Middle frontal gyrus (tissue), 1 donor: ENCODE measurements at regions not wholly inside any gene's neighbourhood (a gene's known extent, or its start where the extent isn't known, plus 50 kb on each side); places are given as distances from the start of the nearest gene placed in this dataset.
"Not testable (repeated sequence)": the region's sequence is repeated elsewhere in the genome, so short reads cannot be mapped to it uniquely, and the experiment has no call there.

Source experiments
- DNase-seq: peaks from one replicate; pipeline ENCODE4 v3.0.0-alpha.2; 2015; ENCODE audit warnings: low spot score; ENCODE audit errors: extremely low spot score

DNA sequence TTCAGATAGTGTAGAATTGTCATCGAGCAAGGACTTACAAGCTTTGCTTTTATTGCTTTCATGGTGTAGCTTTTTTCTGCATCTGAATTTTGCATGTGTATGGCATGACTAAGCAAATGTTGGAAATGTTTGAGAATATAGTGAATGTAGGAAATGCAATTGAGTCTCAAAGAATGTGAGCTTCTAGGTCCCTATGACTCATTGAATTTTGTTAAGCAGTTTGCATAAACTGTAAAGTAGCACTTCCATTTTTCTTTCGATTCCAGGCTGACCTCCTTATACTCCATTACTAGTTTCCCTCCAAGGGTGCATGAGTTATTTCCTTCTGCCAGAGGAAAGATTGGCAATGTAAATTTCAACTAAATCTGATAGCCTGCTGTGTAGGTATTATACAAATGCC, 619.2 kb downstream of the DIPK2A start:
- no peak for DNase-seq

DNA sequence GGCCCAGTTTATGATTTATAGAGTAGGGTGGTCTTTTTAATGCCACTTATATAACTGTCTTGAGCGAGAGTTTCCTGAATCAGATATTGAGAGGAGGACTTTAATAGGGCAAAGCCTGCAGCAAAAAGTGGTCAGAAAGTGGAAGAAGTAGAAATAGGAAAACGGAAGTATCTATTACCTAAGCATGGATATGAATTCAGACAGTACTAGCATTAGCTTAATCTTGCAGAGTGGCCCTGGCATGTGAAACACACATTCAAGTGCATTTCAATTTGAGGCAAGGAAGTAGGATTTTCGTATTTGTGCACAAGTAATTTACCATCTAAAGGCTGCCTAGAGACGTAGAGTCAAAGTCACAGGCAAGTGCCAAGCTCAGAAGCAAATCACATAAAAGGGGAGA, 622.3 kb downstream of the DIPK2A start:
- DNase-seq: no peak

DNA sequence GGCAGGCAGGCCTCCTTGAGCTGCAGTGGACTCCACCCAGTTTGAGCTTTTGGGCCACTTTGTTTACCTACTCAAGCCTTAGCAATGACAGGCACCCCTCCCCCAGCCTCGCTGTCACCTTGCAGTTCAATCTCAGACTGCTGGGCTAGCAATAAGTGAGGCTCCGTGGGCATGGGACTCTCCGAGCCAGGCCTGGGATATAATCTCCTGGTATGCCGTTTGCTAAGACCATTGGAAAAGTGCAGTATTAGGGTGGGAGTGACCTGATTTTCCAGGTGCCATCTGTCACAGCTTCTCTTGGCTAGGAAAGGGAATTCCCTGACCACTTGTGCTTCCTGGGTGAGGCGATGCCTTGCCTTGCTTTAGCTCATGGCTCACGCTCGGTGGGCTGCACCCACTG, 648.6 kb downstream of the DIPK2A start:
- DNase-seq: not testable (repeated sequence)

DNA sequence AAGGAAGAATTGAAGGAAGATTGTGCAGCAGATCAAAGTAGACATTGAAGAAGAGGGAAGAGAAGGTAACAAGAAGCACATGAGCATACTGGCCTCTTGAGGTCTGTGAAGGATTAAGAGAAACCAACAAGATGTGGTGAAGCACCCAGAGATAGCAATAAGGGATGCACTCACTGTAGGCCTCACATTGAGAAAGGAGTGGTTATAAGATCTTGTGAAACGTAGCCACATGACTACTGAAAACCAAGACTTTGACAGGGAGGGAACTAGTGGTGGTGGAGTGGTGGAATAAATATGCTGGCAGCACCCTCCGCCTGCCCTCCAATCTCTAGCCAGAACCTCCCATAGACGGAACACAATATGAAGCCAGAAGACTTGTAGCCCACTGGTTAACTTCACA, 651.2 kb downstream of the DIPK2A start:
- no peak for DNase-seq

DNA sequence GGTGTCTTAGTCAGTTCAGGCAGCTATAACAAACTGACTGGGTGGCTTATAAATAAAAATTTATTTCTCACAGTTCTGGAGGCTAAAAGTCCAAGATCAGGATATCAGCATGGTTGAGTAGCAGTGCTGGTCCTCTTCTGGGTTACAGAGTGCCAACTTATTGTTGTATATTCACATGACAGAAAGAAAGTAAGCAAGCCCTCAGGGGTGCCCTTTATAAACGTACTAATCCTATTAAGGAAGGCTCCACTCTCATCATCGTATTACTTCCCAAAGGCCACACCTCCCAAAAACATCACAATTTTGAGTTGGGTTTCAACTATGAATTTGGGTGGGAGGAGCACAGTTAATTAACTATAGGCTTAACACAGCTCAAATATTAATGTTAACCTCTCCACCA, 653.0 kb downstream of the DIPK2A start:
- DNase-seq: no peak

DNA sequence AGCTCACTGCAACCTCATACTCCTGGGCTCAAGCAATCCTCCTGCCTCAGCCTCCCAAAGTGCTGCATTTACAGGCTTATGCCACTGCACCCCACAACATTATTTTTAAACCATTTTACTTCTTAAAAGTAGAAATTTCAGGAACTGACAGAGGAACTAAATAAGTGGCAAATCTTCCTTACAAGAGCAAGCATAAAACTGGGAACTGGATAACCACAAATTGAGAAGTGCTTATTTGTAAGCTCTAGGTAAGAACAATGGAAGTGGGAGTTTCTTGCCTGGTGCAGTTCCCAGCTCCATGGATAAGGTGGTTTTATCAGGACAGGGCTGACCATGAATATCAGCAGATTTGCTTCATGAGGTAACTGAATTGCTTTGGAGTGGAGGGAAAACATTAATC, 655.2 kb downstream of the DIPK2A start:
- no peak for DNase-seq

DNA sequence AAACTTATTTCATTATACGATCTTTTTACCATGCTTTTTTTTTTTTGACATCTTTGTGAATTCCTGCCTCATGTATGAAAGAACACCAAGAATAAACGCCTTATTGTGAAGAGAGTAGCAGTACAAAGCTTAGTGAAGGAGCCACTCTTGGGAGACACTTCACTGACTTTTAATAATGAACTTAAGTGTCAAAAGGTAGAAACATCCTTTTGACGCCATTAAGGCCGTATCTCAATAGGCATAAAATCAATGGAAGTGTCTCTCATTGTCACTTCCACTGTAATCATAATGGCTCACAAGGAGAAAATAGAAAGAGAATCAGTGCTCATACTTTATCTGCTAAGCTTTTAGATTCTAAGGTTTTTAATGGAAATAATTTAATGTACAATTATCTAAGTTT, 657.8 kb downstream of the DIPK2A start:
- DNase-seq: no peak

DNA sequence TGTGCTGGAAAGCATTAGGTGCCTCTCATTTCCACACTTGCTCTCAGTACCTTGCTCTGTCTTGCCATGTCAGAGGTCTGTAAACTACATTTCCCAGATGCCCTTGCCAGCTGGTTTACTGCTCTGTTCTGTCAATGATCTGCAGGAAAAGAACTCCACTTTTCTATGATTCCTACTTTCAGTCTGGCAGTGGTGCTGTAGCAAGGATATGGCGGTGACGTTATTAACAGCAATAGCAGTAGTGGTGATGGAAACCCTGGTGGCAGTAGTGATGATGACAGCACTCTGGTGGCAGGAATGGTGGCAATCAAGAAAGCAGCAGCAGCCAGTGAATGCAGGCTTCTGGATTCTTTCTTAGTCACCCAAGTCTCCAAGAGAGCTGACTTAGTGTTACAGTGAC, 665.2 kb downstream of the DIPK2A start:
- no peak for DNase-seq

DNA sequence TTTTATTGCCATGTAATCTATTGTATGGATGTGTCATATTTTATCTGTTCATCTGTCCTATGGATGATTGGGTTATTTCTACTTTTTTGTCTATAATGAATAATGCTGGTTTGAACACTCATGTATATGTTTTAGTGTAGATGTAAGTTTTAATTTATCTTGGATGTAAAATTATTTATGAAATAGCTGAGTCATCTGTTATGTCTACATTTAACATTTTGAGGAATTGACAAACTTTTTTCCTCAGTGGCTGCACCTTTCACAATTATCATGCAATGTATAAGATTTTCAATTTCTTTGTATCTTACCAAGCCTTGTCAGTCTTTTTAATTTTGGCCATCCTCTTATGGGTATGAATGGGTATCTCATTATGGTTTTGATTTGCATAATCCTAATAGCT, 666.4 kb downstream of the DIPK2A start:
- DNase-seq: no peak

DNA sequence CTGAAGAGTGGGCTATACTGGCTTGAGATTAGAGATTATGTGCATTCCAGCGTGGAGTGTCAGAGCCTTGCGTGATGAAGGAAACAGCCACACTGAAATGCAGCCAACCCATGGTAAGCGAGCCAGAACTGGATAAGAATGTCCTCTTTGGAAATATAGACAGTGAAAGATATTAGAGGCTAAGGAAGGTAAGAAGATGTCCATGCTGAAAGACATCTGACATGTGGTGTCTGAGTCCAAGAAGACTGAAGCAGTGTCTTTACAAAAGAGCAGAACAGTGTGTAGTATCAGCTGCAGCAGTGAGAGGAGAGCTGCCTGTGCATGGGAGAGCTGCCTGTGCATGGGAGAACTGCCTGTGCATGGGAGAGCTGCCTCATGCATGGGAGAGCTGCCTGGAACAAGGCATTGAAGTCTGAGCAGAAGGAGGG, 672.2 kb downstream of the DIPK2A start:
- no peak for DNase-seq

DNA sequence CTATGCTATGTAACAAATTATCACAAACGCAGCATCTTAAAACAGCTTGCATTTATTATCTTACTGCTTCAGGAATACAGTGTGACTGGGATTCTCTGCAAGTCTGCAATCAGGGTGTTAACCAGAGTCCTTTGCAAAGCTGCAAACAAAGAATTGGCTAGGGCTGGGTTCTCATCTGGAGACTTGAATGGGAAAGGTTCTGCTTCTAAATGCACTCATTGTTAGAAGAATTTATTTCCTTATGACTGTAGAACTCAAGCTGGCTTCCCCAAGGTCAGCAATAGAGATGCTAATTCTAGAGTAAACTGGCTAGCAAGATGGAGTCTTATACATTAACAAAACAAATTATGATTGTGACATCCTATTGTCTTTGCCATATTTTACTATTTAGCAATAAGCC, 673.7 kb downstream of the DIPK2A start:
- DNase-seq: no peak

DNA sequence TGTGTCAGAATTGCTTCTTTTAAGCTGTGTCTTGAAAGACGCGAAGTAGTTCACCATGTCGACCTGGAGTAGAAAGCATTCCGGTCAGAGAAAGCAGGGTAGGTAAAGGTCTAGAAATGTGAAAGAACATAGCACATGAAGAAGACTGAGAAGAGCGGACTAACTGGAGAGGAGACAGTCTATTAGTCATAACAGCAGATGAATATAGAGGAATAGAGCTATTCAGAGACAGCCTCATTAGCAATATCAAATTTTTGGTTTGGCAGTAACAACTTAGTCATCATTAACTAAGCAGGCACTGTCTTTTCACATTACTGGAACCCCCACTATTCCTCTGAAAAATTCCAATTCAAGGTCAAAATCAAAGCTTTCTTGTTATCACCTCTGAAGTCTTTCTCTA, 678.8 kb downstream of the DIPK2A start:
- no peak for DNase-seq

DNA sequence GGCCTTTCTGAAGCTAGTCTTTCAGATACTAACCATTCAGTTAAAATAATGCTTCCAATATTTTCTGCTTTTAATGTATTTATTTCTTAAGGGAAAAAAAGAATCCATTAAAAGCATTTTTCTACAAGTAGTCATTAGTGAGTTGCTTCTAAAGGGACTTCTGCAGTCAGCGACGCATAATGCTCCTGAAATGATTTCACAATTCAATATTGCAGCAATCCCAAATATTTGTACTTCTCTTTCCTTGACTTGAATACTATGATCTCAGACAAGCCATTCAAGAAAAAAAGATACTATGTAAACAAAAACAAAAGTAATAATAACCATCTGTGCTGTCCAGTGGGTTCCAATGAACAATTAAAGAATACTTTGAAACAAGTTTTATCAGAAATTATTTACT, 681.0 kb downstream of the DIPK2A start:
- no peak for DNase-seq

DNA sequence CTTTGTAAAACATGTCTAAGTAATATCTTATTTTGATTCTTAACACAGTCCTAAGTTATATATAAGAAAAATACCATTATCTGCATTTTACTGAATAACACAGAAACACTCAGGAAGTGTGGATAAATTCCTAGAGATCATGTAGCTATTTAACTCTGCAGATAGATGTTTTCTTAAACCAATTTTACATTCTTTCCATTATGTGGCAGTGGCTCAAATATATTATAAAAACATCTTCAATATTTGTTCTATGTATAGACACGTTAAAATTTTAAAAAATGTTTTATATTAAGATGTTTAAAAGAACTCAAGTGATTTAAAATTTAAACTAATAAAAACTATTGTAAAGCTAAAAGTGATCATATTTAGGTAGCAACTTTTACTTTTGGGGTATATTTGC, 683.8 kb downstream of the DIPK2A start:
- DNase-seq: no peak

DNA sequence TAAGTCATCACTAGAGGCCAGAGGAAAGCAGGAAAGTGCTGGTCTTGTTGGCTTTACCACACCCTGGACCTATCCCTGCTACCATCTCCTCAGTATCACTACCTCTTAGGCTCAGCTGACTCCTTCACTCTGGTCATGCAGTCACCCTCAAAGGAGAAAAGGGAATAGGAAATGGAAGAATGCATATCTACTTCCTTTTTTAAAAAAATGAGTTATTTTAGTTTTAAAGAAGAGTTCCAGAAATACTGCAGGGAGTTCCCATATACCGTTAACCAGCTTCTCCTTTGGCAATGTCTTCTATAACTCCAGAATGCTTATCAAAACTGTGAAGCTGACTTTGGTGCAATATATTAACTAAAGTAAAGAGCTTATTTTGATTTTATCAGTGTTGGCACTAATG, 688.6 kb downstream of the DIPK2A start:
- DNase-seq: no peak

DNA sequence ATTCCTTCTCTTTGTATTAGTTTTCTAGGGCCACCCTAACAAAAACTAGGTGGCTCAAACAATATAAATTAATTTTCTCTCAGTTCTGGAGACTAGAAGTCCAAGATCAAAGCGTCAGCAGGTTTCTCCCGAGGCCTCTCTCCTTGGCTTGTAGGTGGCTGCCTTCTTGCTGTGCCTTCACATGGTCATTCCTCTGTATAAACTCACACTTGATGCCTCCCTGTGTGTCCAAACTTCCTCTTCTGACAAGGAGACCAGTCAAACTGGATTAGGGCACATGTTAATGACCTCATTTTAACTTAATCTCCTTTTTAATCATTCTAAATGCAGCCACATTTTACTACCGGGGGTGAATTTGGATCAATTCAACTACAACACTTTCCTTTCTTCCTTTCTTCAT, 691.1 kb downstream of the DIPK2A start:
- DNase-seq: no peak

DNA sequence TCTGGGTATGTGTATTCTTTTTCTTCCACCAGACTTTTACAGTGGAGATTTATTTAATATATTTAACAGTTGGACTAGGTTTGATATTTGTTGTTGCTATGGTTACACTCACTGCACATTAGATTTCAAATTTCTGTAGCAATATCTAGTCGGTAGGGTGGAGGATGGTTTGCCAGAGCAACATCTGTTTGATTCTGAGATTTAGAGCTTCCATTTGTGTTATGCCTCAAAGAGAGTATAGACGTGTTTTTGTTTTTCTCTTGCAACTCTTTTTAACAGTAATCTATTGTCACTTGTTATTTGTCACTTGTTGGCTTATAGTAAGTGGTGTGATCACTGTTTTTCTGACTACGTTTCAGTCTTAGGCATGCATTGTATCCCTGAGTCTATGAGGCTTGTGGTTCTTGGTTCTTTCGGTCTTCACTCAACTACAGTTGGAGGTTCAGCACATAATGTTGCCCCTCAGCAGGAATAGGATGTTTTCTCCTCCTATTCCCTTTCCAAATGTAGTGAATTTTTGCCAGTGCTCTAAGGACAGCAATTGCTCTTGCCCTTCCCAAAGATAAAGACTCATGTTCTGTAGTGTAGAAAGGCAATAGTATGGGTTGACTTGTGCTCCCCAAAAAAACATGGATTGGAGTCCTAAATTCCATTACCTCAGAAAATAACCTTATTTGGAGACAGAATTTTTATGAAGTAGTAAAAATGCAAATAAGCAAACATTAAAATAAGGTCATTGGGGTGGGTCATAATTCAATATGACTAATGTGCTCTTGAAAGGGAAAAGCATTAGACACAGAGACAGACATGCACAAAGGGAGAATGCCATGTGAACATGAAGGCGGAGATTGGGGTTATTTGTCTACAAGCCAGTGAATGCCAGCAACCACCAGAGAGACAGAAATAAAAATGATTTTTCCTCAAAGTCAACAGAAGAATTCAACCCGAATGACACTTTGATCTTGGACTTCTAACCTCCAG, 692.1 kb downstream of the DIPK2A start:
- peak; percentile 69 for DNase-seq

DNA sequence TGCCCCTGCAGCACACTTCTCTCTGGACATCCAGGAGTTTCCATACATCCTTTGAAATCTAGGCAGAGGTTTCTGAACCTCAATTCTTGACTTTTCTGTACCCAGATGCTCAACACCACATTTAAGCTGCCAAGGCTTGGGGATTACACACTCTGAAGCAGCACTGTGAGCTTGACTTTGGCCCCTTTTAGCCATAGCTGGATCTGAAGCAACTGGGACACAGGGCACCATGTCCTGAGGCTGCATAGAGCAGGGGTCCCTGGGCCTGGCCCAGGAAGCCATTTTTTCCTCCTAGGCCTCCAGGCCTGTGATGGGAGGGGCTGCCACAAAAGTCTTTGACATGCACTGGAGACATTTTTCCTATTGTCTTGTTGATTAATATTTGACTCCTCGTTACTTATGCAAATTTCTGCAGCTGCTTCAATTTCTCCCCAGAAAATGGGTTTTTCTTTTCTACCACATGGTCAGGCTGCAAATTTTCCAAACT, 694.0 kb downstream of the DIPK2A start:
- no peak for DNase-seq

DNA sequence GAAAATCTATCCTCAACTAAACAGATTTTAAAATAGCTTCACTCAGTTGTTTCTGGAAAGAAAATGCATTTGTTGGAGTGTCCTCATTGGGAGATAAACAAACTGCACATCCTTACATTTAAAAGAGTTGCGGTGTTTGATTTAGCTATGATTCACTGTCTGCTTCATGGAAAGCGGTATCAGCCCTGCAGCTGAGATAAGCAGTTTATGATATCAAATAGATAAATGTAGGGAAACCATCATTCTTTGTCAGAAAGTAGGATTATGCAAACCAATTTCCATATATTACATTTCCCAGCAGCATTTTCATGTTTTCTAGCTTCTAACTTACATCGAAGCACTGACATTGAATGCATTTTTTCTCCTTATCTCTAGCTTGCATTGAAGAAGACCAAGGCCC, 698.9 kb downstream of the DIPK2A start:
- no peak for DNase-seq

DNA sequence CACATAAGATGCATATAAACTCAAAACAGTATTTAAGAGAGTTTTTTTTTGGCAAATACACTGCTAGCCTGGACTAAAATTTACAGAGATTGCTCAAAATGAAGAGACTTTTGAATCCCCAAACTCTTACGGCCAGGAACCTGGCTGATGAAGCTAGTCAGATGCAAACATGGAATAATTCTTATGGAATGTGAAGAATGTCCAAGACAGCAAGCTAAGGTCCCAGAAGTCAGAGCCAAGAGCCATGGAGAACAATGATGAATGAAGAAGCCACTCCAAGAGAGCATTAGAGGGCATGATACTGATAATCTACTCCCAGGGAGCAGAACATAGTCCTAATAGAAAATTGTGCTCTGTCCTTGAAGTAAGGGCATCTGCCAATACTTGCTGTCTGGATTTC, 705.5 kb downstream of the DIPK2A start:
- DNase-seq: no peak

DNA sequence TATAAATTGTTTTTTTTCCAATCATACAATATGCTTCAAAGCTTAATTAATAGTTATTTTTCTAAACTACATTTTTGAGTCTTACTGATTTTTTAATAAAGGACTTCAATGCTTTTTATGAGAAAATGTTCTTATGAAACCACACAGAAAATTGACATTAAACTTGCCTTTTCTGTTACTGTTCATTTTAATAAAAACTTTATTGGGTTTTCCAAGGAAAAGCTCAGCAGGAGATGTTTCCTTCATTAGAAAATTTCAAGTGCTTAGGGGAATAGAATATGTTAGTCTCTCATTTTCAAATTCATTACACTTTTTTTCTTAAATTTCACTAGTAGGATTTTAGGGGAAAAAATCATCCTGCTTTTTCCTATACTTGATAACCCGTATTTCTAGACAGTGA, 711.4 kb downstream of the DIPK2A start:
- DNase-seq: no peak

DNA sequence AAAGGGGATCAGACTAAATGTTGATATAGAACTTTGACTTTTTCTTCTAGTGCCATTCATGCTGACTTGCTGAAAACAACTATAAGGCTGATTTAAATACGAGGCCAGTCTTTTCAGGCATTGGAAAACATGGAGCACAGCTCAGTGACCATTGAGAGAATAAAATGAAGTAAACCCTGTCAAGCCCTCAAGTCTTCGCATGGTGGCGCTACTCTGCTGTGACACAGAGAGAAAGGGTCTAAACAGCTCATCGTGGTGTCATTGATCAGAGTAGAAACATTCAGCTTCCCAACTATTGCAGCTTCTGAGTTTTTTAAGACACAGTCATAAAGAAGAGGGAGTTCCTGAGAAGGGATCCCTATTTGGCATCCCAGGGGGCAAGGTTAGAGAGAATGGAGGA, 716.2 kb downstream of the DIPK2A start:
- DNase-seq: no peak

DNA sequence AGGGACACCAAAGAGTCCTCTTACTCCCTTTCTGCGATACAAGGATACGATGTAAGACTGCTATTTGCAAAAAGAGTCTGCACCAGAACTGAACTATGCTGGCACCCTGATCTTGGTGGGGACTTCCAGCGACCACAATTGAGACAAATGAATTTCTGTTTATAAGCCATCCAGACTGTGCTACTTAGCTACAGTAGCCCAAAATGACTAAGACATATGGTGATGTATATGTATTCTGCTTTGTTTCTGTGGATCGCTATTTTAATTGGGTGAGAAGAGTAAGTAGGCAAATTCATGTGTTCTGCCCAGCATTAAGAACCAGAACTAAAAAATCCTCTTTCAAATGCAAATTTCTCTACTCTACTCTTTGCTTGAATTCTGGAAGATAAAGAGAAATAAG, 720.9 kb downstream of the DIPK2A start:
- no peak for DNase-seq
